ENCODE measurements at regions not wholly inside any gene's neighbourhood (a gene's known extent, or its start where the extent isn't known, plus 50 kb on each side); places are given as distances from the start of the nearest gene placed in this dataset.
"Not testable (repeated sequence)": the region's sequence is repeated elsewhere in the genome, so short reads cannot be mapped to it uniquely, and the experiment has no call there.

DNA sequence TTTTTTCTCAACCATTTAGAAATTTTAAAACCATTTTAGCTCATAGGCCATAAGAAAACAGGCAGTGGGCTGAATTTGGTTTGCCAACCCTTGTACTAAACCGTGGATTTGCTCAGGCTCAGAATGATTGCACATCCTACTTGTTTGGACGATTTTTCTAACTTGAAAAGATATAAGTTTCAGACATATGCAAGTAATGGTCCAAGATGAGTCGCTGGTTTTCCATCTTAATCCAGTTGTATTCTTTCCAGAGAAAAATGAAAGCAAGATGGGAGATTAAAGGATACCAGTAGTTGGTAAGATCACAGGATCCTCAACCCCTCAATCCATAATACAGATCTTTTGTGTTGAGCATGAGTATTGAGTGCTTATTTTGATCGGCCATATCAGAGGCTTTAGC lies 250.9 kb downstream of the TINAG start:
- DNase-seq (ENCODE audit: low read depth in 3 of 3): no peak

- DNase-seq (ENCODE audit: low read depth in 3 of 3): not testable (repeated sequence)
Measured at GRCh38 chr6:54564188-54564587, 255.9 kb downstream of the TINAG start.

- no peak for DNase-seq (ENCODE audit: low read depth in 3 of 3)
Measured at GRCh38 chr6:54574671-54575070, 266.4 kb downstream of the TINAG start.

GRCh38 chr6:54578261-54578660 lies 268.3 kb upstream of the FAM83B start:
- DNase-seq (ENCODE audit: low read depth in 3 of 3): no peak

DNA sequence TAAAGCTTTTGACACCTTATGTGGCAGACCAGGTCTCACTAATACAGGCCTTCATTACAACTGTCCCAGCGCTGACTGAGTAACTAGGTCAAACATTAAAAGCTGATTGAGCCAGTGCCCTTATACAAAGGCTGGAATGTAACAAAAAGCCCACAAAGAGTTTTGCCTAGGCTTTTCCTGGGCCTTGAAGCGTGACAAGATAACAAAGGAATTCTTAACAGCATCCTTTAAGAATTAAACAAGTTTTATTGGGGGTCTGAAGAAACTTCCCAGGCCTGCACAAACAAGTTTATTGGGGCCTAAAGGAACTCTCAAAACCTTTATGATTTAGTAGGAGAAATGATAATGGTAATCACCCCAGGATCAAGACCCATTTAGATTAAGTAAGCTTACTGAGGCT lies 267.6 kb upstream of the FAM83B start:
- no peak for DNase-seq (ENCODE audit: low read depth in 3 of 3)

- no peak for DNase-seq (ENCODE audit: low read depth in 3 of 3)
Measured at GRCh38 chr6:54586251-54586650, 260.3 kb upstream of the FAM83B start.

DNA sequence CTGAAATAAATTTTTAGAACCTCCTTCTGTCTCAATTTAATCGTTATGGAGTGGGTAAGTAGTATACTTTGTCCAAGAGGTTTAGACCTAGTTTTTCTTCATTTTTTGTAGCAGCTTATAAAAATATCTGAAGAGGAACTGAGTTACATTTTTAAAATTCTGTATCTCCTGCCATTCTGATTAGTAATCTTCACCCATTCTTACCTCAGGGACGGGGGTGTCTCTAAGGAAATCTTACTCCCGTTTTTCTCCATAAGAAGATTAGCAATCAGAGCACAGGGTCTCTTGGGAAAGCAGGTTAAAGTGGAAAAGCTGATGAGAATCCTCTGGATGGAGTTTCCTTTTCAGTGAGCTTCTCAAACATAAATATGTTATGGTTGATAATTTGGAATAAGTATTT lies 259.3 kb upstream of the FAM83B start:
- DNase-seq (ENCODE audit: low read depth in 3 of 3): no peak

DNA sequence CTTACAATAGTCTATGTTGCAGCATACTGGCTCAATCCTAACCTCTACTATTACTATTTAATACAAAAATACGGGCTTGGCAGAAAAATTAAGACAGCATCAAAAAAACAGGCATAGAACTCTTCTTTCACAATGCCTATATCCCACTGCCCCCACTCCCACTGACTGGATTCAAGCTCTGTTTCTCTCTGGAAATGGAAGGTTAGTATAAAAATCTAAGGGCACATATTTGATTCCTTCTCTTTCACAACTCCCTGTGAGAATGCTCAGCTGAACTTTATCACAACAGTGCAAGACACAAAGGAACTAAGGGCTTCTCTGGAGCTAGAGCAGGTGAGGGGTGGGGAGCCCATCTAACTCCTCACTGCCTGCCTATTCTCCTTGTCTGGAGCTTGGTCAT lies 258.4 kb upstream of the FAM83B start:
- DNase-seq (ENCODE audit: low read depth in 3 of 3): no peak

DNA sequence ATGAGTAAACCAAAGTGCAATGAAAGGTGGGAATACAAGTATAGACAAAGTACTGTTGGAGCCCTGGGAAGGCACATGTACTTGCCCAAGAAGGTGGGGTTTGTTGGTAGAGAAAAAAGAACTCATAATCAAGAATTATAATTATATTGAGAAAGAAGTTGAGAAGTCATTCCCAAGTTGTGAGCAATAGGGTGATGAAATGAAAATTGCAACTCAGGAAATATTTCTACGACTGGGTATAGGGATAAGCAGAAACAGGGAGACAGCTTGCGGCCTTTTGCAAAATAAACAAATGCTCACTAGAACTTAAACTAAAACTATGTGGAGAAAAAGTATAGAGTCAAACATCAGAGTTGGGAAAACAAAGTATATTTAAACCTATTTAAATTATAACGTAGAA lies 250.7 kb upstream of the FAM83B start:
- no peak for DNase-seq (ENCODE audit: low read depth in 3 of 3)

- DNase-seq (ENCODE audit: low read depth in 3 of 3): no peak
Measured at GRCh38 chr6:54598787-54599313, 247.7 kb upstream of the FAM83B start.

- DNase-seq (ENCODE audit: low read depth in 3 of 3): no peak
Measured at GRCh38 chr6:54601600-54602300, 244.8 kb upstream of the FAM83B start.

DNA sequence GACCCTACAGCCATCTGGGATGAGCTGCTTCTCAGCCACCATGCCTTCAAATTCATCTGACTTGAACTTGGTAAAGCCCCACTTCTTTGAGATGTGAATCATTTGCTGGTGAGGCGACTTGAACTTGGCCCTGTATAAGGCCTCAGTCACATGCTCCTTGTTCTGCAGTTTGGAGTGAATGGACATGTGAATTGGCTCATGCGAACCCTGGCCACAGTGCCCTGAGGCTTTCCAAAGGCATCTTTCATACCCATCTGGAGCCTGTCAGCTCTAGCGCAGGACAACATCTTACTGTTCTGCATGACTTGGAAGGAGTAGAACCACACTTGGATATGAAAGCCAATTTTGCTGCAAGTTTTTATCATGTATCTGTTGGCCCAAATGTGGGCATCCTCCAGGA lies 244.0 kb upstream of the FAM83B start:
- no peak for DNase-seq (ENCODE audit: low read depth in 3 of 3)

GRCh38 chr6:54609981-54610380 lies 236.6 kb upstream of the FAM83B start:
- no peak for DNase-seq (ENCODE audit: low read depth in 3 of 3)

- no peak for DNase-seq (ENCODE audit: low read depth in 3 of 3)
Measured at GRCh38 chr6:54613596-54613995, 233.0 kb upstream of the FAM83B start.

DNA sequence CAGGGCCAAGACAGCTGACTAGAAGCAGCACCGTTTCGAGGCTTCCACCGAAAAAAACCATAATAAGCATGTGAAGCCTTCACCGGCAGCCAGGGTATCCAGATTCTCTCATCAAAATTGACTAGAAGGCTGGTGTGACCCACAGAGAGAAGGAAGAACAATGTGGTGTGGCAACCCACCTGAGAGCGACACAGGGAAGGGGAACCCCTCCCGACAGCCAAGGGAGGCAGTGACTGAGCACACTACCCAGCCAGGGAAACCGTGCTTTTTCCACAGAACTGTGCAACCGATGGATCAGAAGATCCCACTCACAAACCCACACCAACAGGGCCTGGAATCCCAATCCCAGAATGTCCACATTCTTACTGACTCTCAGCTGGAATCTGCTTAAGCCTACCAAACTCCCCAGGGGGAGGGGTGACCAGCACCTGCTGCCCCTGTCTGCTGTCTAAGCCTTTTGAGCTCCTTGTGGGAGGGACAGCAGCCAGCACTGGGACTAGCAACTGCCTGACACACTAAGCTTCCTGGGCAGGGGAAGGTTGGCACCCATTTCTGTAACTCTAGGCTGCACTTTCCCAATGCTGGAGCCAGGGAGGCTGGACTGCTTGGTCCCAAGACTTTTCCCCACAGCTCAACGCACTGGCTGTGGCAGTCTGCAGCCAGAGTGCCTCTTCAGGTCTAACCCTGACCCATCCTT lies 231.9 kb upstream of the FAM83B start:
- no peak for DNase-seq (ENCODE audit: low read depth in 3 of 3)

GRCh38 chr6:54617730-54618129 lies 228.8 kb upstream of the FAM83B start:
- no peak for DNase-seq (ENCODE audit: low read depth in 3 of 3)

GRCh38 chr6:54618572-54618971 lies 228.0 kb upstream of the FAM83B start:
- no peak for DNase-seq (ENCODE audit: low read depth in 3 of 3)

DNA sequence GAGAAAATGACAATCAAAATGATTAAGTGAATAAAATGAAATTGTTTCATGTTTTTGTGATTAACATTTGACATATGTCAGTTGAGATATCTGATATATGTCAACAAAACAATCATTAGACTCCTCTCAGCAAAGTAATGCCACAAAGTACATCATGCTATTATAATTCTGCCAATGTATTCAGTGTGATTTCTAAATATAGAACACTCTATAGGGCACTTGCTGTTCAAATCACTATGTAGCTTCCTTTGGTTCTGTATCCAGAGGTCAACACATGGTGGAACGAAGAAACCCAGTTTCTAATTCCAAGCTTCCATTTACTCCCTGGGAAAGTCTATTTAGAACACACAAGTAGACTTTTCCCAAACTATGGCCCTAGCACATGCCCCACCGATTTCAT lies 227.5 kb upstream of the FAM83B start:
- DNase-seq (ENCODE audit: low read depth in 3 of 3): no peak

- no peak for DNase-seq (ENCODE audit: low read depth in 3 of 3)
Measured at GRCh38 chr6:54621285-54621684, 225.3 kb upstream of the FAM83B start.

DNA sequence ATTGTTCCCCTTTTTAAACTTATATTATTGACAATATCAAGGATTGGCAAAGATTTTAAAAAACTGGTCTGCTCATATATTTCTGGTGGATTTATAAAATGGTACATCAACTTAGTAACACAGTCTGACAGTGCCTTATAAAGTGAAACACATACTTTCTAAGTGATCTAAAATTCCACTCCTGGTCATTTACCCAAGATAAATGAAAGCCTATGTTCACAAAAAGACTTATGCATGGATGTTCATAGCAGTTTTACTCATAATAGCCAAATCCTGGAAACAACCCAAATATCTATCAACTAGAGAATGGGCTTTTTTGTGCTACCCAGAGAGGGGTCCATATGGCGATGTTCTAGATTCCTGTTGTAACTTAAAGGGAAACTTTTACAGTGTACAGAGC lies 222.4 kb upstream of the FAM83B start:
- DNase-seq (ENCODE audit: low read depth in 3 of 3): no peak

DNA sequence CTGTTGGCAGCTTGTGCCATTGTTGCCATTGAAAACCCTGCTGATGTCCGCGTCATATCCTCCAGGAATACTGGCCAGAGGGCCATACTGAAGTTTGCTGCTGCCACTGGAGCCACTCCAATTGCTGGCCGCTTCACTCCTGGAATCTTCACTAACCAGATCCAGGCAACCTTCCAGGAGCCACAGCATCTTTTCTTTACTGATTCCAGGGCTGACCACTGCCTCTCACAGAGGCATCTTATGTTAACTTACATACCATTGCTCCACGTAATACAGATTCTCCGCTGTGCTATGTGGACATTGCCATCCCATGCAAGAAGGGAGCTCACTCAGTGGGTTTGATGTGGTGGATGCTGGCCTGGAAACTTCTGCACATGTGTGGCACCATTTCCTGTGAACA lies 221.8 kb upstream of the FAM83B start:
- no peak for DNase-seq (ENCODE audit: low read depth in 3 of 3)

DNA sequence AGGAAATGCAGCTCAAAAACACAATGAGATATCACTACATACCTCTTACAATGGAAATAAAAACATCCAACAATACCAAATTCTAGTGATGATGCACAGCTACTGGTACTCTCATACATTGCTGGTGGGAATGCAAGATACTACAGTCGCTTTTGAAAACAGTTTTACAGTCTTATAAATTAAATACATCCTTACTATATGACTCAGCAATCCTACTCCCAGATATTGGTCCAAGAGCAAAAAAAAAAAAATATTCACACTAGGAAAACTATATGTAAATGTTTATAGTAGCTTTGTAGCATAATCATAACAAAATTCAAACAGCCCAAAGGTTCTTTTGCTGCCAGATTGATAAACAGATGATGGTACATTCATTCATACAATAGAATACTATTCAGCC lies 217.4 kb upstream of the FAM83B start:
- DNase-seq (ENCODE audit: low read depth in 3 of 3): no peak

- no peak for DNase-seq (ENCODE audit: low read depth in 3 of 3)
Measured at GRCh38 chr6:54632984-54633565, 213.5 kb upstream of the FAM83B start.
